NCI-H1694 (cell line): ENCODE measurements at regions not wholly inside any gene's neighbourhood (a gene's known extent, or its start where the extent isn't known, plus 50 kb on each side); places are given as distances from the start of the nearest gene placed in this dataset.
"Not testable (repeated sequence)": the region's sequence is repeated elsewhere in the genome, so short reads cannot be mapped to it uniquely, and the experiment has no call there.

Source experiments
- DNase-seq: peaks from one replicate; lab custom pipeline; 2025; lab: John Stamatoyannopoulos, UW

DNA sequence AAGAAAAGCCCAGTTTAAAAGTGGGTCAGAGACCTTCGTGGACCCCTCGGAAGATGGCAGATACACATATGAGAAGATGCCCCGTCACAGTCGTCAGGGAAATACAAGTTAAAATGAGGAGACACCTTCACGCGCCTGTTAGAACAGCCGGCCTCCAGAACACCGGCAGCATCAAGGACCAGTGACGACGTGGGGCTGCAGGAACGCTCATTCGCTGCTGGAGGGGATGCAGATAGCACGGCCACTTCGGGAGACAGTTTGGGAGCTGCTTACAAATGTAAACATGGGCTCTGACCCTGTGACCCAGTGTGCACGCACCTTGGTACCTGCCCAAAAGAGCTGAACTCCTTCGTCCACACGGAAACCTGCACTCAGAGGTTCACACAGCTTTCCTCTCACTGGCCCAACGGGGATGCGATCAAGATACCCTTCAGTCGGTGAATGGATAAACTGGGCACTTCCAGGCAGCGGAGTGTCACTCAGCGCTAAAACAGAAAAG, 83.7 kb upstream of the CTDP1 start:
- DNase-seq, result no peak

GRCh38 chr18:79596446-79597175, 83.0 kb upstream of the CTDP1 start:
- no peak for DNase-seq

GRCh38 chr18:79597176-79597830, 82.3 kb upstream of the CTDP1 start:
- DNase-seq, result no peak

GRCh38 chr18:79597831-79598632, 81.6 kb upstream of the CTDP1 start:
- no peak for DNase-seq

DNA sequence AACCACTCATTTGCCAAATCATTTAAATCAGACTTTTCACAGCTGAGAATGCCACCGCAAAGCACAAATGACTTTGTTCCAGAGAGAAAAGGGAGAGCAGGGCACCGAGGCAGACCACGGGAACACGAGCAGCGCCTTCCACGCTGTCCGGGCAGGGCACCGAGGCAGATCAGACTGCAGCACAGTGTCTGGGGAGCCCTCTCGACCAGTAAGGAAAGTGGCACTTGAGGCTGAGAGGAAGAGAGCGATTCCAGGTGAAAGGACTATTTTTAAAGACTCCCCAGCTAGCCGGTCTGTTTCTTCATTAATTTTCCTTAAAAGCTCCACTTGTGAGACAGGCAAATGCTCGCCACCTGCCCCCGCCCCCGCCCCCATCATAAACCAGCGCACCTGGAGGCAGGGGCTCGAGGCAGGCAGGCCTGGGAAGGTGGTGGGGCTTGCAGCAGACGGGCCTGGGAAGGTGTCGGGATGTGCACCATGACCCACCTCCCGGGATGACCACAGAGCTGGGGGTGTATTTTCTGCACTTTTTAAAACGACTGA, 80.9 kb upstream of the CTDP1 start:
- no peak for DNase-seq

- no peak for DNase-seq
These were observed 80.1 kb upstream of the CTDP1 start for GRCh38 chr18:79599441-79599931.

GRCh38 chr18:79600141-79600540, 79.5 kb upstream of the CTDP1 start:
- DNase-seq, result no peak

DNA sequence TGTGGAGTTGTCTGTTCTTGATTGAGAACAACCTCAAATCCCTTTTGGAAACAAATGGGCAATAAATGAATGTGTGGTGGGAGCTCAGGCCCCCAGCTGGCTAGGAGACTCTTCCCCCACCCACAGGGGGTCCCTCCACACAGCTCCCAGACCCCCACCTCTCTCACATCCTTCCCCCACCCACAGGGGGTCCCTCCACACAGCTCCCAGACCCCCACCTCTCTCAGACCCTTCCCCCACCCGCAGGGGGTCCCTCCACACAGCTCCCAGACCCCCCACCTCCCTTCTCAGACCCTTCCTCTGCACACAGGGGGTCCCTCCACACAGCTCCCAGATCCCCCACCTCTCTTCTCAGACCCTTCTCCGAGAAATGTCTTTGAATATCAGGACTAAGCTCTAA, 79.0 kb upstream of the CTDP1 start:
- DNase-seq, result no peak

DNA sequence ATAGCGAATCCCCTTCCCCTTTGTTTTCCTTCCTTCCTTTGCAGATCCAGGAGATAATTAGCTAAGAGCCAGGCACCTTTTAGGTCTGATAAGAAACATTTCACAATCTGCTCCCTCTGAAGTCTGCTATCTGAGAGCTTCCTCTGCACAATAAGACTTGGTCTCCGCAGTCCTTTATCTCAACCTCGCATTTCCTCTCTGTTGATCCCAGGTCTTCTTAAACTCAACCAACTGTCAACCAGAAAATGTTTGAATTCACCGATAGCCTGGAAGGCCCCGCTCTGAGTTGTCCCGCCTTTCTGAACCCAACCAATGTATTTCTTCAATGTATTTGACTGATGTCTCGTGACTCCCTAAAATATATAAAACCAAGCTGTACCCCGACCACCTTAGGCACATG, 78.4 kb upstream of the CTDP1 start:
- DNase-seq, result no peak

DNA sequence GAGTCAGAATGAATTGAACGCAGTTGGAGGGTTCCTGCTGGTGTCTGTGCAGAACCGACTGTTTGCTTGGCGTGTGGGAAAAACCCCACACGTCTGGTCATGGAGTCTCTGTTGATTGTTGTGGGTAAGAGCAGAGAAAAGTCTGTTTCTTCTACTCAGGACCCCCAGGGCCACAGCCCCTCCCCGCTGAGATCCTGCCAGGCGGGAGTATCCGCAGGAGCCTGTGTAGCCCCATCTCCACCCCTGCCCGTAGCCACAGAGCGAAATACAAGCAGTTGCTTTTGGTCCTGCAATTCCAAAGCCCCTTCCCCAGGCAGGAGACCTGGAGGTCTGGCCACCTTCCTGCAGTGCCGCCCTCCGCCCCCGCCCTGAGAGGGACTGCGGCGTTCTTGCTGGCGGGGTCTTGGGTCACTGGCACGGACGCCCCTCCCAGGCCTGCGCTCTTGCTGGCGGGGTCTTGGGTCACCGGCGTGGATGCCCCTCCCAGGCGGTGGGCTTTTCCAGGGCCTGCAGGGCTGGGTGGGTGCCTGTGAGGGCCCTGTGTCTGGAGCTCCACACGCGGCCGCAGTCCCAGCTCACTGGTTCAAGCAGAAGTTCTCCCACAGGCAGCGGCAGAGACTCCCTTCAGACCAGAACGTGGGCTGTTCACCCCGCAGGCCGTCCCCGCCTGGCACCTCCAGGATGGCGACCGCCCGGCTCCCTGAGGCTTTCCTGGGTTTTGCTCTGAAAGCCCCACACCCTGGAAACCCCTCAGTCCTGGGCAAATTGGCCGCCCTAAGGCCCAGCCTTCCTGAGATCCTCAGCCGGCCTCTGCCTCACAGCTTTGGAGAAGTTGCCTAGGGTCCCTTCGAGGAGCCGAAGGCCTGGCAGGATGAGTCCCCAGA, 76.0 kb upstream of the CTDP1 start:
- no peak for DNase-seq

DNA sequence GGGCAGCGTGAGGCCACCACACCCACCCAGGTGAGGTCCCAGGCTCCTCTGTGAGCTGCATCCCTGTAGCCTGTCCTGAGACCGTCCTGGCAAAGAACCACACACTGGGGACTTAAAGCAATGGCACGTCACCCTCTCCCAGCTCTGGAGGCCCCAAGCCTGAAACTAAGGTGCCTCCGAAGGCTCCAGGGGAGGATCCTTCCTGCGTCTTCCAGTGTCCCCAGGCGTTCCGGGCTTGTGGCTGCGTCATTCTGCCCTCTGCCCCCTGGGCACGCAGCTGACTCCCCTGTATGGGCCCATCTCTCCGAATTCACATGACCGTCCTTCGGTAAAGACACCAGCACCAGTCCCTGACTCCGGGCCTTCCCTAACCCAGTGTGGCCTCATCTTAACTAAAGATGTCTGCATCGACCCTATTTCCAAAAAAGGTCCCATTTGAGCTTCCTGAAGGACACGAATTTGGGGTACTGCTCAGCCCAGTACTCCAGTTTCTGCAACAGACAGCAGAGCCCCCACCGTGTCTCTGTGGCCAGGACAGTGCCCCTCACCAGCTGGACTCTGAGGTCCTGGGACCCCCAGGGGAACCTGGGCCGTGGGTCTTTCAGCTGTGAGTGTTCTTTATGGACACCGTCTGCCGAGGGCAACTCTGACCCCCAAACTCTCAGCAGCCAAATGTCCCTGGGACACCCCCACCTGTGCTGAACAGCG, 75.2 kb upstream of the CTDP1 start:
- no peak for DNase-seq

GRCh38 chr18:79604913-79605880, 74.4 kb upstream of the CTDP1 start:
- DNase-seq, result no peak

DNA sequence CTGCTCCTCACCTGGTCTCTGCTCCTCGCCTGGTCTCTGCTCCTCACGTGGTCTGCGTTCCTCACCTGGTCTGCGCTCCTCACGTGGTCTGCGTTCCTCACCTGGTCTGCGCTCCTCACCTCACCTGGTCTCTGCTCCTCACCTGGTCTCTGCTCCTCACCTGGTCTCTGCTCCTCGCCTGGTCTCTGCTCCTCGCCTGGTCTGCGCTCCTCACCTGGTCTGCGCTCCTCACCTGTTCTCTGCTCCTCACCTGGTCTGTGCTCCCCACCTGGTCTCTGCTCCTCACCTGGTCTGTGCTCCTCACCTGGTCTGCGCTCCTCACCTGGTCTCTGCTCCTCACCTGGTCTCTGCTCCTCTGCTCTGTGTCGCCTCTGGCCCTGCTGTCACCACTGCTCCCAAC, 73.5 kb upstream of the CTDP1 start:
- DNase-seq, result not testable (repeated sequence)

DNA sequence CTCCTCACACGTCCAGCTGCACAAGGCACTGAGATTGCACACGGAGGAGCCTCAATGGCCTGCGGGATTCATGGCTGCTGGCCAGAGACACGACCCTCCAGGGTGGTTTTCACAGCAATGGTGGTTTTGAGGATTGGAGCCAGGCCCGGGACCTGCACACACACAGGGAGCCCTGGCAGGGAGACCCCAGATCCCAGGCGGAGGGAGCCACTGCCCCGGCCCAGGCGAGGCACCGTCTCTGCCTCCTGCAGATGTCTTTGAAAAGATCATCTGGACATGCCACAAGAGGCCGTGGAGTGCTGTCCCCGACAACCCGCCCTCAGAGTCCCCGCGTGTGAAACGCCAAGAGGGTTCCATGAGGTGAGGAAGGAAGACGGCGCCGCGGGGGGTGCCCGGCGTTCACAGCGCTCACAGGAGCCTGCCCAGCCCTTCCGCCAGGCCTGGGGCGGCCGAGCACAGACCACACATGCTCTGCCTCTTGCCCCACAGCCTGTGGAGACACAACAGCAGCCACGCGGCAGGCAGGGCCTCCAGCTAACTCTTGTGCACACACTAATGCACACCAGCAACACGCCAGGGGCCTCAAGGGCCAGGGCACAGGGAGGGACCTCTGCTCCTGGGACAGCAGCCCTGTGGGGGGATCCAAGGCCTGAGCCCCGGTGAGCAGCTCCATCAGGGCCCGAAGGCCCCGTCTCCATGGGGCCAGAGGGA, 72.8 kb upstream of the CTDP1 start:
- DNase-seq, result no peak

DNA sequence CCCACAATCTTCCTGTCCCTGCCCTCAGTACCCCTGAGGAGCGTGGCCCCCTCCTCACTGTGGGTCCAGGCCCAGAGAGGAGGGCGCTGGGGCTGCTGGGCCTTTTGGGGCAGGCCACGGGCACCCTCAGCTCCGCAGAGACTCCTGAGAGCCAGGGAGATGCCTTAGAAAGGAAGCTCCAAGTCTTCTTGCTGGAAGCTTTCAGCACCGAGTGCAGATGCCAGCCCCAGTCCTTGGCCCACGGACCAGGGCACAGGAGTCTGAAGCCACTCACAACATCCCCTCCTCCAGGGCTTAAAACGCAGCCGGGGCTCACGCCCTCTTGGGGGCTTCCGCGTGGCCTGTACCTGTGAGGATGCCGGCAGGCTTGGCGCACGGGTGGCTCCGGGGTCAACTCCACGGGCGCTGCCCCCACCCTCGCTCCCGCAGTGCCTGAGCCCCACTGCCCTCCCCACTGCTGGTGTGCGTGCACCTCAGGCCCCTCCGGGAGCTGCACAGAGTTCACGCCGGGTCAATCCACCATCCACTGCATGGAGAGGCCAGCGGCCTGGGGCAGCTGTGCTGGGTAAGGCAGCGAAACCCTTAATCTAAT, 72.1 kb upstream of the CTDP1 start:
- no peak for DNase-seq

DNA sequence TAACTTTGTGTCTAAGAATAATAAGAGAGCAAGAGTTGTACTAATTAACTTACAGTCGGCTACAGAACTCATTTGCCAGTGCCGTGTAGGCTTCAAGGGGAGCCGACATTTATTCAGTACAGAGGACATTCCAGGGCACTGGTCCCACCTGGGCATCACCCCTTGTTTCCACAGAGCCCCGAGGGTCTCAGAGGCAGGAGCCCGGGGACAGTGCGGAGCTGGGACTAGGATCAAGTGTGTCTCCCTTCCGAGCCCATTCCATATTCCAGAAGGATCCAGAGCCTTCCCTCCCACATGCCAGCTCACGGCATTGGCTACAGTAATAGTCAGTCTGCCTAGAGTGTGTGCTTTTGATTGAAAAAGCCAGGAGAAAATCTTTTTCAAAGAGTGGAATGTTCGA, 71.5 kb upstream of the CTDP1 start:
- DNase-seq, result no peak

DNA sequence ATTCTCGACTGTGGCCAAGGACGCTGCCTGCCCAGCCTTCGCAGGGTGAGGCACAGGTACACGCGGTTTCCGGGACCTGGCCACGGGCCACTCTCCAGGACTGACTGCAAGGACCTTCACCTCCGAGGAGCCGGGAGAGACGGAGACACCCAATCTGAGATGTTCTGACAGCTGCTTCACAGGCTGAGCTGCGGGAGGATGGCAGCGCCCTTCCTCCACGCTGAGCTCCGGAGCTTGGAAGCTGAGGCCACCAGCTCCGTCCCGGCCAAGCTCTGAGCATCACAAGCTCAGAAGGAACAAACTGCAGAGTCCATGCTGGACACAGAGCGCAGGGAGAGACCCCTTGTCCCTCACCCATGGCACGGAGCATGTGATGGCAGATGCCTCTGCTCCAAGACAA, 71.1 kb upstream of the CTDP1 start:
- no peak for DNase-seq

DNA sequence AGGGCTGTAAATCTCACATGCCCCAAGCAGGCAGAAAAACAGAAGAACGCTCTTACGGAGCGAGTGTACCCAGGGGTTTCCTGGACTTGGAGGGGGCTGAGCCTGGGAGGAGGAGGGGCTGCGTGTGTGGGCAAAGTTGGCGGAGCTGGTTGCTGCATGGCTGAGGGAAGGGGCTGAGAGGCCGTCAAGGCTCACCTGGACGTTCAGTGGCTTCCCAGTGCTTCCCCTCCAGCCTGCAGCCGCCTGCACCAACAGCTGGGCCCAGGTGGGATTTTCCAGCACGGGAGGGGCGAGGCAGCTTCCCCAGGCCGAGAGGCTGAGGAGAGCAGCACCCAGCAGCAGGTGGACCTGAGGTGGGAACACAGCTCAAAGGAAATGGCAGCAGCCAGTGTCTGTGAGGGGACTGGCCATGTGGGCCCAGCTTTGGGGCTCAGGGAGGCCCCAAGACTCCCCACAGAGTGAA, 70.6 kb upstream of the CTDP1 start:
- DNase-seq, result no peak
